ENCODE measurements at regions not wholly inside any gene's neighbourhood (a gene's known extent, or its start where the extent isn't known, plus 50 kb on each side); places are given as distances from the start of the nearest gene placed in this dataset.
"Not testable (repeated sequence)": the region's sequence is repeated elsewhere in the genome, so short reads cannot be mapped to it uniquely, and the experiment has no call there.

DNA sequence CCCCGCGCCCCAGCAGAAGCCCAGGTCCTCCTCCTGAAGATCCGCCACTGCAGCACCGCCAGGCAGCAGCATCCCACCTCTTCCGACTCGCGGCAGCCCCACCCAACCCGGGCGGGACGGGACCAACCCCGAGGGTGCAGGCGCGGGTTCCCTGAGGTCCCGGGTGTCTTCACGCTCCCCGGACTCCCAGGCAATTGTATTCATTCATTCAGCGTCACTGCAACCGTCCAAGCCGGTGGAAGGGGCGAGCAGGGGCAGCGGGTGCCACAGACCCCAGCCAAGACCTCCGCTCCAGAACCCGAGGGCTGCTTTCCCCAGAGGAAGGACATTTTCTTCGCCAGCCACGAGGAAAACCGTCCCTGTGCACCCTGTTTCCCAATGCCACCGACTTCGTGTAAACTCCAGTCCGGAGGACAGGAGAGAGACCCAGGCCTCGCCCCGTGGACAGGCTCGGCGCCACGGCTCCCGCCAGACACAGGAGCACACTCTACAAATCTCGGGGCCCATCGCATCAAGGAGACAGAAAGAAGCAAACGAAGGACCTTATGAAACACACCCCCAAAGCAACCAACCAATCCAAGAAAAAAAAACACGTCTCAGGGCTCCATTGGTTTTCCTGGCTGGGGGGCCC lies 1471.5 kb downstream of the FOXD4L5 start:
- peak overlapping the region in 3 of 7 experiments; percentile 8 to 21 (median 19) for H3K4me3 ChIP-seq
- not testable (repeated sequence) for H3K27ac ChIP-seq

DNA sequence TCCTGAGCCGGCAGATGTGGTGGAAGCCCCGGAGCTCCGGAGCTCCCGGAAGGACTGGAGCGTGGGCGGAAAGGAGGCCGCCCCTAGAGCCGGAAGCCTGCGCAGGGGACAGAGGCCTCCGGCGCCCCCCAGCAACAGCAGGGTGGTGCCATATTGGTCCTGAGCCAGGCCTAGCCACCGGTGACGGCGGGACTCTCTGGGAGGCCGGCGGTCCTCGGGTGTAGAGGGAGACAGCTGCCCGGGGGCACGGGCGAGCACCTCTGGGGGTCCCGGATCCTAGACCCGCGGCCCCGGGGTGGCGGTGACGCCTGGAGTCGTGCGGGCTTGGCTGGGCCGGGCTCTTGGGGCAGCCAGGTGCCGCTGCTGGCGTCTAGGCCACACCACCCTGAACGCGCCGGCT lies 1472.2 kb downstream of the FOXD4L5 start:
- H3K4me3 ChIP-seq, H3K27ac ChIP-seq: not testable (repeated sequence)

DNA sequence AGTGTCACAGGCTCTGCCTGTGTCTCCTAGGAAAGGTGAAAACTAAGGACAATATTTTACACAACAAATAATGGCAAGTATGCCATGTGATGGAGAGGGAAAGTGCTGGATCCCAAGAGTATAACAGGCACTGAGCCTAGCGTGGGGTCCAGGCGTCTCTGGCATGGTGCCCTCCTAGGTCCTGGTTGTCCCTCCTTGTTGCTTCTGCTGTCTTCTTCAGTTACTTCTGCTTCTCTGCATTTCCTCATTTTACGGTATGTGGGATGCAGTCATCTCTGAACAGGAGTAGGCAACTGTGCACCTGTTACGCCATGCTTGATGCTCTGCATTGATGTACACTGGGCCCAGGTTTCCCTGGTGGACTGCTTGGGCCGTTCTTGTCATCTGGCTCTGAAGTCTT lies 1480.8 kb downstream of the FOXD4L5 start:
- not testable (repeated sequence) for H3K27ac ChIP-seq, H3K4me3 ChIP-seq

DNA sequence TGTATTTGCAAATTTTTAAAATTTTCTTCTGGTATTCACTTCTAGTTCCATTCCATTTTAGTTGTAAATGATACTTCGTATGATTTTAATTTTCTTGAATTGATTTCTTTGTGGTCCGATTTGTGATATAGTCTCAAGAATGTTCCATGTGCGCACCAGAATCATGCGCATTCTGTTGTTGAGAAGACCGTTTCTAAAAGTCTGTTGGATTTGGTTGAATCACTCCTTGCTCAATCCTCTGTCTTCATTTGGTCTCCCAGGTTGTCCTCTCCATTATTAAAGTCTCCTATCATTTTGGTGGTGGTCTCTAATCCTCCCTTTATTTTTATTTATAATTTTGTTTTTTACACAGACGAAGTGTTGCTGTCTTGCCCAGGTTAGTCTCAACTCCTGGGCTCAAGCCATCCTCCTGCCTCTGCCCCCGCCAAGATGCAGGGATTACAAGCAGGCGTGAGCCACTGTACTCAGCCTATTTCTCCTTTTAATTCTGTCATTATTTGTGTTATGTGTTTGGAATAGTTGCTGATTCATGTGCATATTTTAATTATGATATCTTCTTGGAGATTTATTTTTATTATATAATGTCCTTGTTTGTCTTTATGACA lies 1490.8 kb downstream of the FOXD4L5 start:
- H3K27ac ChIP-seq, H3K4me3 ChIP-seq: not testable (repeated sequence)

DNA sequence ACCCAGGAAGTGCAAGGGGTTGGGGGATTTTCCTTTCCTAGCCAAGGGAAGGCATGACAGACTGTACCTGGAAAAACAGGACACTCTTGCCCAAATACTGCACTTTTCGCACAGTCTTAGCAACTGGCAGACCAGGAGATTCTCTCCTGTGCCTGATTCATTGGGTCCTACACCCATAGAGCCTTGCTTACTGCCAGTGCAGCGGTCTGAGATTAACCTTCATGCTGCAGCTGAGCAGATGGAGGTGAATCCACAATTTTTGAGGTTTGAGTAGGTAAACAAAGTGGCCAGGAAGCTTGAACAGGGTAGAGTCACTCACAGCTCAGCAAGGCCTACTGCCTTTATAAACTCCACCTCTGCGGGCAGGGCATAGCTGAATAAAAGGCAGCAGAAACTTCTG lies 1497.6 kb downstream of the FOXD4L5 start:
- H3K4me3 ChIP-seq, H3K27ac ChIP-seq: not testable (repeated sequence)

DNA sequence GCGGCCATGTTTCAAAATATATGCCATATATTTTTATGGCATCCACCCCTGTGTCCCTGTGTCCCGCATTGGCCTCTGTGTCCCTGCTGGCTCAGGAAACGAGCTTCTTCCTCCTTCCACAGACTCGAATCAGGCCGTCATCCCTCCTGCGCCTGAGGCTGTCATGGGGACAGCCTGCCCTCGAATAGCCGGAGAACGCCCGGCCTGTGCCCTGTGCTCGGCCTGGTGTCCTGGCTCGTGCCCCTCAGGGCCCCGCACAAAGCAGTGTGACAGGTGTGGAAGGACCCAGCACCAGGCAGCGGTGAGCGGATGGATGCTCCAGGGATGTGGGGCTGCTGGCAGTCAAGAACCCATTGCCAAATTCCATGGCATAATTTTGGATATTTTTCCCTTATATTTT lies 1500.0 kb downstream of the FOXD4L5 start:
- not testable (repeated sequence) for H3K27ac ChIP-seq, H3K4me3 ChIP-seq

DNA sequence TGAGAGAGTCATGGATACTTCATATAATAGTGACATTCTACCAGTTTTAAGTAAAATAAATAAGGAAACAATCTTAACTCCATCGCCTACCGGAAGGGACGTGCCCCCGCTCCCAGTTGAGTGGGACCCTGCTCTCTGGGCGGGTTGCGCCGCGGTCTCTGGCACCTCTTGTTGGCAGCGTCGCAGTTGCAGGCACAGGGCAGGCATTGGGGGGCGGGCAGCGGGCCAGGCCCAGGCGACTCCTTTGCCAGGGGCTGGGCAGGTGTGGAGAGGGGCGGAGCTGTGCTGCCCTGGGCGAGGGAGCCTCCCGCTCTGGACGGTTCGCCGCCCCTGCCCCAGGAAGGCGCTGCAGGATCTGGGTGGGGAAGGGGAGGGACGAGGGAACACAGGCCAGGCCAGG lies 1500.6 kb downstream of the FOXD4L5 start:
- not testable (repeated sequence) for H3K27ac ChIP-seq, H3K4me3 ChIP-seq

DNA sequence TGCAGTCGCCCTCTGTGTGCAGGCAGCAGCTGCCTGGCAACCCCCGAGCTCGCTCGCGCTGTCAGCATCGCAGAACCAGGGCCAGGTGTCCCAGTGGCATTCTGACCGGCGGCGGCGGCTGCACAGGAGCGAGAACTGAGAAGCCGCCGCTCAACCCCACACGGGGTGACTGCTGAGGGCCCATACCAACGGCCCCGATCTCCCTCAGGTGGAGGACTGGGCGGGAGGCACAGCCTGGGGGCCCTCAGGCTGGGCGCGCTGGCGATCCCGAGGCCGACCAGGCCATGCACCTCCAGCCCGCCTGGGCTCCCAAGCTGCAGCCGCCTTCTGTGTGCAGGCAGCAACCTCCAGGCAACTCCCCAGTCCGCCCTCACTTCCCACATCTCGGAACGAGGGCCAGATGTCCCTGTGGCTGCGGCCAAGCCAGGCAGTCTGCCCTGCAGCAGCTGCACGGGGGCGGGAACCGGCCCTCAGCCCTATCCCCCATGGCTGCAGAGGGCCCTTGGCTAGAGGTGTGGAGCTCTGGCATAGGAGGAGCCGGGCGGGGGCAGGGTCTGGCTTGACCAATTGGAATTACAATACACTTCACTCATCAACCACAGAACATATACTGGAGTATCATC lies 1503.1 kb downstream of the FOXD4L5 start:
- not testable (repeated sequence) for H3K4me3 ChIP-seq, H3K27ac ChIP-seq

DNA sequence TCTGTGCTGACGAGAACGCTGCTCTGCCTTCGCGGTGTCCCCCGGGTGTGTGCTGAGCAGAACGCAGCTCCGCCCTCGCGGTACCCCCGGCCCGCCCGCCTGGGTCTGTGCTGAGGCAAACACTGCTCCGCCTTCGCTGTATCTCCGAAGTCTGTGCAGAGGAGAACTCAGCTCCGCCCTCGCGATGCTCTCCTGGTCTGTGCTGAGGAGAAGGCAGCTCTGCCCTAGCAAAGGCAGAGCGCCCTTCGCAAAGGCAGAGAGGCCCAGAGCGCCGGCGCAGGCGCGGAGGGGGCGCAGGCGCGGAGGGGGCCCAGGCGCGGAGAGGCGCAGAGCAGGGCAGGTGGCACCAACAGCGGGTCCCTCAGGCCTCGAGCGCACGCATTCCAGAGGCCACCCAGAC lies 1503.6 kb downstream of the FOXD4L5 start:
- not testable (repeated sequence) for H3K4me3 ChIP-seq, H3K27ac ChIP-seq

DNA sequence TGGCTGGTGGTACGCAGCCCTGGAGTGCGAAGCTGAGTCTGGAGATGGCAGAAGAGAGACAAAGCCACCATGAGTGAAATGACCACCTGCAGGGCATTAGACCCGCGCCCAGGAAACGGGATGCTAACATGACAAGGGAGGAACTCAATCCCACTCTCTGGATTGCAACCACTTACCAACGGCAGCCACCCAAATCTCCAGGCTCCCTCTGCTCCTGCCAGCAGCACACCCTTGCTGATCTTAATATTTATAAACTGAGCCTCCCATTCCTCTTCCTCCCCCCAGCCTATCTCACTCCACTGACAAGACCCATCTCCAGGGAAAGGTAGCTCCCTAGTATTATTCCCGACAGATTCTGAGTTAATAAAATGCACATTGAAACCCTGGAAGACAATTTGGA lies 1508.8 kb downstream of the FOXD4L5 start:
- not testable (repeated sequence) for H3K4me3 ChIP-seq, H3K27ac ChIP-seq

DNA sequence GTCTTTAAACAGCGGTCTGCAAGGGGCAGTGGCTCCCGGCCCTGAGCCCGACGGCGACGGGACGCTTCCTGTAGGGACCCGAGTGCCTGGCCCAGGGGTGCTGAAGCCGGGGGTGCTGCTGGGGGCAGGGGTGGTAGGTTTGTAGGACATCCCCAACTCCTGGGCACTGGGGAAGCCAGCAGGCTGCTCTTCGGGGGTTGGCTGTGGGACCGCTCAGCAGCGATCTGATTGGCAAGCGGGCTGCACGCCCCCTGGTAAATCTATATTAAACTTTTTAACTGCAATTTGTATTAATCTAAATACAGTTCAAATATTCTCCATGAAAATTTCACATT lies 1510.0 kb downstream of the FOXD4L5 start:
- not testable (repeated sequence) for H3K27ac ChIP-seq, H3K4me3 ChIP-seq

DNA sequence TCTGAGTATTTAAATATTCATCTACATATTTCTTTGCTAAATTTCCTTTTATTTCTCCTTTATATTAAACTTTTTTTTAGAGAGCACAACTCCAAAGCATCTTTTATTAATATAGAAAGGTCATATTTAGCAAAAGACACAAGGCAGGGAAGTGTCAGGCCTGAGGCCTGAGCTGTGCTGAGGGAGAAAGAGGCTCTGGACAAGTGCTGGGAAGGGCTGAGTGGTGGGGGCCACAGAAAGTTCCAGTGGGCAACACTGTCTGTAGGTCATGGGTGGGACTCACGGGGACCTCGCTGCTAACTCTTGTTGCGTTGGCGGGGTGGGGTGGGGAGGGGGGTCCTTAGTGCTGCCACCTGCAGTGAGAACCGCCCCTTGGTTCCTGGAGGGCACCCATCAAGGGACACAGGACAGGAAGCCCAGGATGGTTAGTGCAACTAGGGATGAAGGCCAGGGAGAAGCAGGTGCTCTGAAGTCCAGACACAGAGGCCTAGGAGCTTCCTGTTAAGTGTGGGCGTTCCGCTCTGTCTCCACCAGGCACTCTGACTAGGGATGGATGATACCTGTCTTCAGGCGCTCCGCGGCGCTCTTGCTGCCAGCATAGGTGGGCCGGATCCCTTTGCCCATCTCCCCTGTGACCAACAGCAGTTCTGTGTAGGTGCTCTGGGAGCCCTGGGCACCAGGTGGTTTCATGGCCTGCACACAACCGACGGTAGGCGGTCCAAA lies 1510.5 kb downstream of the FOXD4L5 start:
- not testable (repeated sequence) for H3K27ac ChIP-seq

DNA sequence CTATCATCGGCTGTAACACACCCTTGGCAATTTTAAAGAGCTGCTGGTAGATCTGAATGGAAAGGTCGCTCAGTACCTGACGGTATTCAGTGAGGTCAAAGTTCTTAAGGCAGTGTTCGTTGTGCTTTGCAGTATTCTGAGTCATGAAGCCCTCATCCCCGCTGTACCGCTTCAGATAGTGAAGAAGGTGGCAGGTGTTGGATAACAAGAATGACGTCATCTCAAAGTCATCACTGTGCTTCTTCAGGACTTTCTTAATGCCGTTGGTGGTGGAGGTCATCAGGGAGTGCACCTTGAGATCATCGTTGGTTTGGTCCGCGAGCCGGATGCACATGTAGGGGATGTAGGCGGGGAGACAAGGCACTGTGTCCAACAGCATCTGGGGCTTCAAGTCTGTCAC lies 1522.8 kb downstream of the FOXD4L5 start:
- not testable (repeated sequence) for H3K27ac ChIP-seq, H3K4me3 ChIP-seq

More for the DNA sequence above, 1510.5 kb downstream of the FOXD4L5 start:
- H3K4me3 ChIP-seq: not testable (repeated sequence)

DNA sequence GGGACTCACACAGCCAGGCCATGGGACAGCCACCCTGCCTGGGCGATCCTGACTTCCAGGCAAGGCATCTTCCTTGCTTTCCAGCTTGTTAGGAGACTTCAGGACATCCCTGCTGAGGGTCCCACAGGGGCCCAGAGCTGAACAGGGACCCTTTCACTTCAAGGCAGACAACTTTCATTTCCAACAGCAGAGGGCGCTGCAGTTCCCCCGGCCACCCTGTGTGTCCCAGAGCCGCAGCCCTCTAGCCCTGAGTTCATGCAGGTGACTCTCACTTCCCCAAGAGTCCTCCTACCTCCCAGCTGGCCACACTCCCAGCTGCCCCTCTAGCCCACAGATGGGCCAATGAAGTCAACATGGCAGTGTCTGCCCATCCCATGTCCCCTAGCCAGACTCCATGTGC lies 1556.0 kb downstream of the FOXD4L5 start:
- H3K27ac ChIP-seq, H3K4me3 ChIP-seq: not testable (repeated sequence)

DNA sequence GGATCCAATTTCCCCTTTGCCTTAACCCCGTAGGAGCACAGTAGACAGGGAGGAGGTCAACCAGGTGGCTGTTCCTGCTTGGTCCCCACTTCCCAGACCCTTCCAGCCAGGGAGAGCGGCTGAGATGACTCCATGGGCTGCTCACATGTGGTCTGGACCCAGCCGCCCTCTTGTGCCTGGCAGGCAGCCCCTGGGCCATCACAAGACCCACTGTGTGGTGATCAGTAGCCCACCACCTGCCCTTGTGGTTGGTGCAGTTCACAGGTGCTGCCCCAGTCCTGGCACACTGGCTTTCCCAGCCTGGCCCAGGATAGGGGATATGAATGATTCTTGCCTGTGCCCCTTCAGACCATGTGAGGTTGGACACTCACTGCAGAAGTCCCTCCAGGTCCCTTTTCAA lies 1556.7 kb downstream of the FOXD4L5 start:
- Histone ChIP-seq H3K4me3 (no peak overlapping the region), H3K27ac (no peak overlapping the region)

DNA sequence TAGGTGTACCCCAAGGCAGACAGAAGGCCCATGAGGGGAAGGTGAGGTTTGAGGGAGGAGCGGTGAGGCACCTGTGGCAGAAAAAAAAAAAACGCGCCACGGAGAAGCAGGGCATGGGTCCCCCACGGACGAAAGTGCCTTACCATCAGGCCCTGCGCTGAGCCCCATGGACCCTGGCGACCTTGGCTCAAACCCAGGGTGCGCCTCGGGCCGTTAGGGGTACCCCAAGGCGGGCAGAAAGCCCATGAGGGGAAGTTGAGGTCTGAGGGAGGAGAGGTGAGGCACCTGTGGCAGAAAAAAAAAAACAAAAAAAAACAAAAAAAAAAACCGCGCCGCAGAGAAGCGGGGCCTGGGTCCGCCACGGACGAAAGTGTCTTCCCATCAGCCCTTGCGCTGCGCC lies 1576.7 kb downstream of the FOXD4L5 start:
- H3K4me3 ChIP-seq, H3K27ac ChIP-seq: not testable (repeated sequence)

DNA sequence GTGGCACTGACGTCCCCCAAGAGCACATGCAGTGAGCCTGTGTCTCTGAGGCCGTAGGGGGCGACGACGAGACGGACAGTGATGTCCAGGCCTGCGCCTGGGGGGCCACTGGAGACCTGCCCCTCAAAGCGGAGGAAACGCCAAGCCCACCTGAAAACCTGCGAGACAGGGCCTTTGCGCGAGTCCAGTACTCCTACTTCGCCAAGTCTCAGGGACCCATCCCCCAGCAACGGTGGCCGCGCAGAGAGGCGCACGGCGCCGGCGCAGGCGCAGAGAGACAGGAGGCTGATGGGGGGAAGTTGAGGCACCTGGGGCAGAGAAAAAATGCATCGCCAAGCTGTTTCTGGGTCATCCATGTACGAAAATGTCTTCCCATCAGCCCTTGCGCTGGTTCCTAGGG lies 1580.6 kb downstream of the FOXD4L5 start:
- H3K4me3 ChIP-seq, H3K27ac ChIP-seq: not testable (repeated sequence)

DNA sequence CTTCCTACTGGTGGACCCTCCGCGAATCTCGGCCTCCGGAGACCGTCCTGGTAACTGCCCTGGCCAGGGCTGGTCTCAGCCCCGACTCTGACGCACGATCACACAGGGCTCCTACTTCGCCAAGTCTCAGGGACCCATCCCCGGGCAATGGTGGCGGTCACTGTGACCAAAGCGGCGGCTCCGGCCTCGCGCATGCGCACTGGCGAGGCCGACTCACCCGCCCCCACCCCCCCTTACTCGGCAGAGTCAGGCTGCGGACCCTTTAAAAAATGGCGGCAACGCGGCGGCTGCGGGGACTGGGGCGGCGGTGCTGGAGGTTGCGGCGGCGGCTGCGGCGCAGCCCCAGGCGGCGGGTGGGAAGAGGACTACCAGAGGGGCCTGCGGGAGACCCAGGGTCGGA lies 1581.3 kb downstream of the FOXD4L5 start:
- H3K27ac ChIP-seq, H3K4me3 ChIP-seq: not testable (repeated sequence)

DNA sequence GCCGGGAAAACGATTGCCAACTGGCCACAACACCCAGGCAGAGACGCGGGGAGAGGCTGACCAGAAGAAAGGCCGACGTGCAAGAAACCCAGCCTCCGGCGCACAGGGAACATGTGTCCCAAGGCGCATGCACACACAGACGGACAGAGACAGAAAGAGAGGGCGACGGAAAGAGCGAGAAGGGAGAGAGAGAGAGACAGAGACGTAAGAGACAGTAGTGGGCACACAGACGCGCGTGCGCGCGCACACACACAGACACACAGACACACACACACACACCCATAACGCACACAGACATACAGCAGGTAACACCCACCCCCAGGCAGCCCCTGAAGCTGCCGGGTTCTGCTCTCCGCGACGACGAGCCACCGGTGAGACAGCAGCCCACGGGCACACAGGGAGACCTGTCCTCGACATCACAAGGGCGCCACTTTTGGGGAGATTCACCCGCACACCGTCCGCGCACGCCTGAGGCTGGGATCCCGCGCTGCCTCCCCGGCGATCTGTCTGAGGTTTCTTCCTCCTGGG lies 1581.8 kb downstream of the FOXD4L5 start:
- H3K4me3 ChIP-seq, H3K27ac ChIP-seq: not testable (repeated sequence)

Data from skin epidermis (tissue), 12 donors.